ENCODE measurements at regions not wholly inside any gene's neighbourhood (a gene's known extent, or its start where the extent isn't known, plus 50 kb on each side); places are given as distances from the start of the nearest gene placed in this dataset.

DNA sequence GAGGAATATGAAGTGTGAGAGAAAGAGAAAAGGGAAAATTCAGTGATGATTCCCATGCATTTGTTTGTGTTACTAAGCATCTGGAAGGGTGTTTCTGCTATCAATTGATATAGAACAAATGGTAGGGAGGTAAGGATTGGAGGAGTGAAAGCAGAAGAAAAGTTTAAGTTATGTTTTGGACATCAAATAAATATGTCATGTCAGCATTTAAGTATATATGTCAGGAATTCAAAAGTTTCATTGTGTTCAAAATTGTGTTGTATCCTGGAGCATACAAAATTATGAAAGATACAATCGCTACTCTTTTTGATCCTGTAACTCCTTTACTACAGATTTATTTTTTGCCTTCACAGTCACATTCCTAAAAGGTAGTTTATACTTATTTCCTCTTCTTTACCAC is 885.8 kb downstream of the KCNA4 start:
- DNase-seq (no peak), ATAC-seq (replicated peaks in 1 of 4) (no peak)
- ChIA-PET CTCF (no interaction called here), POLR2A (no interaction called here)
- WGBS (ENCODE audit: insufficient coverage) = no CpG with 5 or more reads among the region's 1 CpG
- H3K9me3 ChIP-seq = no peaks in the 10 kb centered on the region
- Mint-ChIP-seq H3K27ac (no peak overlapping the region), H3K9me3 (peaks cover 8 to 21% (median 13%) of the 10 kb centered on the region in 3 donors), H3K4me1 (no peaks in the 10 kb centered on the region), H3K36me3 (no peaks in the 10 kb centered on the region), H3K27me3 (no peaks in the 10 kb centered on the region), H3K4me3 (no peak overlapping the region)
- no peaks in the 10 kb centered on the region for H3K4me1 ChIP-seq (ENCODE audit: control insufficient read depth in 1 of 2, extremely low read depth in 1 of 2, insufficient read depth in 2 of 2, low read length in 2 of 2)
- no peak overlapping the region for H3K27ac ChIP-seq (ENCODE audit: low read length)
- no peak overlapping the region for H3K4me3 ChIP-seq (ENCODE audit: control insufficient read depth in 1 of 2, extremely low read depth in 1 of 2, low read length in 1 of 2)
- H3K36me3 ChIP-seq (ENCODE audit: control insufficient read depth in 2 of 2, extremely low read depth in 1 of 2, insufficient read depth in 1 of 2, low read length in 1 of 2) = no peaks in the 10 kb centered on the region
- H3K27me3 ChIP-seq (replicated peaks in 1 of 2; ENCODE audit: control insufficient read depth in 2 of 2, extremely low read depth in 1 of 2, insufficient read depth in 2 of 2, low read length in 1 of 2) = no peaks in the 10 kb centered on the region

GRCh38 chr11:29129844-29130243 is 887.0 kb downstream of the KCNA4 start:
- ChIA-PET POLR2A (no interaction called here), CTCF (no interaction called here)
- no peaks in the 10 kb centered on the region for H3K27me3 ChIP-seq (replicated peaks in 1 of 2; ENCODE audit: control insufficient read depth in 2 of 2, extremely low read depth in 1 of 2, insufficient read depth in 2 of 2, low read length in 1 of 2)
- Mint-ChIP-seq H3K27ac (no peak overlapping the region), H3K36me3 (no peaks in the 10 kb centered on the region), H3K9me3 (peaks cover 11 to 24% (median 13%) of the 10 kb centered on the region in 3 donors), H3K27me3 (no peaks in the 10 kb centered on the region), H3K4me3 (no peak overlapping the region), H3K4me1 (no peaks in the 10 kb centered on the region)
- ATAC-seq (replicated peaks in 1 of 4) (no peak), DNase-seq (no peak)
- no peaks in the 10 kb centered on the region for H3K9me3 ChIP-seq
- H3K36me3 ChIP-seq (ENCODE audit: control insufficient read depth in 2 of 2, extremely low read depth in 1 of 2, insufficient read depth in 1 of 2, low read length in 1 of 2) = no peaks in the 10 kb centered on the region
- WGBS (ENCODE audit: insufficient coverage) = no CpG with 5 or more reads among the region's 1 CpG
- H3K4me1 ChIP-seq (ENCODE audit: control insufficient read depth in 1 of 2, extremely low read depth in 1 of 2, insufficient read depth in 2 of 2, low read length in 2 of 2) = no peaks in the 10 kb centered on the region
- H3K27ac ChIP-seq (ENCODE audit: low read length) = no peak overlapping the region
- H3K4me3 ChIP-seq (ENCODE audit: control insufficient read depth in 1 of 2, extremely low read depth in 1 of 2, low read length in 1 of 2) = no peak overlapping the region

DNA sequence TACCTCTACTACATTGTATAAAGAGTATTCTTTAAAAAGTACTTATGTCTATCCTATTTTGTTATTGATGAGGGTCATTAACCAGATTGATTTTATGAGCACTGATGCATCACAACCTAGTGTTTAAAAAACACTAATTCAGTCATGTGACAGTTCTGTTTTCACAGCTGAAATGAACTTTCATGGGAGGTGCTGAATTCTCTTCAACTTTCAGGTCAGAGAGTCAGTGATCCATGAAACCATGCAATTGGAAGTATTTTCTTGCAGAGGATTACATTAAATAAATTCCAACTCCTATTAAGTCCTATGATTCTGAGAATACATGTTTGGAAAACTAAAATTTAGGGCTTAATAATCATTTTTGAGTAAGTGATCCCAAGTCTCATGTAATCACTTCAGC is 889.4 kb downstream of the KCNA4 start:
- H3K4me1 Mint-ChIP-seq = no peaks in the 10 kb centered on the region
- H3K4me3 Mint-ChIP-seq = no peak overlapping the region
- H3K36me3 Mint-ChIP-seq = no peaks in the 10 kb centered on the region
- Histone ChIP-seq H3K4me1 (ENCODE audit: control insufficient read depth in 1 of 2, extremely low read depth in 1 of 2, insufficient read depth in 2 of 2, low read length in 2 of 2) (no peaks in the 10 kb centered on the region), H3K27ac (ENCODE audit: low read length) (no peak overlapping the region), H3K4me3 (ENCODE audit: control insufficient read depth in 1 of 2, extremely low read depth in 1 of 2, low read length in 1 of 2) (no peak overlapping the region), H3K36me3 (ENCODE audit: control insufficient read depth in 2 of 2, extremely low read depth in 1 of 2, insufficient read depth in 1 of 2, low read length in 1 of 2) (no peaks in the 10 kb centered on the region), H3K27me3 (replicated peaks in 1 of 2; ENCODE audit: control insufficient read depth in 2 of 2, extremely low read depth in 1 of 2, insufficient read depth in 2 of 2, low read length in 1 of 2) (no peaks in the 10 kb centered on the region), H3K9me3 (no peaks in the 10 kb centered on the region)
- peaks cover 16 to 28% (median 17%) of the 10 kb centered on the region in 3 donors for H3K9me3 Mint-ChIP-seq
- DNase-seq (no peak), ATAC-seq (replicated peaks in 1 of 4) (no peak)
- POLR2A ChIA-PET = no interaction called here
- H3K27ac Mint-ChIP-seq = no peak overlapping the region
- H3K27me3 Mint-ChIP-seq = no peaks in the 10 kb centered on the region
- CTCF ChIA-PET = no interaction called here

DNA sequence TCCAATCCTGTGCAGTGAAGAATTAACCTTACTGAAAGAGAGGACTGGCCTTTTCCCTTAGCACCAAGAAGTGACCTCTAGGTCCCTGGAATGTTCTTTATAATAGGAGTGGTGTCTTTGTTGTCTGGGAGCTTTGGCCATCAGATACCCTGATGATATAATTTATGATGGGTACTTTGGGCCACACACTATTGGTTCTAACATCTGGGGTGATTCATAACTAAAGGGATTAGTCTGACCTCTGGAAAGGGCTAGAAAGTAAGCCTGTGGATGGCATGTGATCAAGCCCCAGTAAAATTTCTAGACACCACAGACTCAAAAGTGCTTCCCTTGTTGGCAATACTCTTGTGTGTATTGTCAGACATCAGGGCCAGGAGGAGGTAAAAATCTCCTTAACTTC is 891.2 kb downstream of the KCNA4 start:
- no peaks in the 10 kb centered on the region for H3K36me3 ChIP-seq (ENCODE audit: control insufficient read depth in 2 of 2, extremely low read depth in 1 of 2, insufficient read depth in 1 of 2, low read length in 1 of 2)
- H3K4me3 ChIP-seq (ENCODE audit: control insufficient read depth in 1 of 2, extremely low read depth in 1 of 2, low read length in 1 of 2) = no peak overlapping the region
- Mint-ChIP-seq H3K9me3 (peaks cover 13 to 20% (median 16%) of the 10 kb centered on the region in 3 donors), H3K4me3 (no peak overlapping the region), H3K27me3 (no peaks in the 10 kb centered on the region), H3K4me1 (no peaks in the 10 kb centered on the region), H3K36me3 (no peaks in the 10 kb centered on the region), H3K27ac (no peak overlapping the region)
- ChIA-PET POLR2A (no interaction called here), CTCF (no interaction called here)
- no peaks in the 10 kb centered on the region for H3K9me3 ChIP-seq
- no peak overlapping the region for H3K27ac ChIP-seq (ENCODE audit: low read length)
- no peaks in the 10 kb centered on the region for H3K27me3 ChIP-seq (replicated peaks in 1 of 2; ENCODE audit: control insufficient read depth in 2 of 2, extremely low read depth in 1 of 2, insufficient read depth in 2 of 2, low read length in 1 of 2)
- DNase-seq = no peak
- ATAC-seq (replicated peaks in 1 of 4) = no peak
- H3K4me1 ChIP-seq (ENCODE audit: control insufficient read depth in 1 of 2, extremely low read depth in 1 of 2, insufficient read depth in 2 of 2, low read length in 2 of 2) = no peaks in the 10 kb centered on the region

GRCh38 chr11:29124470-29124869 is 892.4 kb downstream of the KCNA4 start:
- no peak overlapping the region for H3K27ac Mint-ChIP-seq
- H3K36me3 Mint-ChIP-seq = no peaks in the 10 kb centered on the region
- no peak for ATAC-seq (replicated peaks in 1 of 4)
- H3K4me1 ChIP-seq (ENCODE audit: control insufficient read depth in 1 of 2, extremely low read depth in 1 of 2, insufficient read depth in 2 of 2, low read length in 2 of 2) = no peaks in the 10 kb centered on the region
- H3K4me1 Mint-ChIP-seq = no peaks in the 10 kb centered on the region
- POLR2A ChIA-PET = no interaction called here
- no peak overlapping the region for H3K4me3 ChIP-seq (ENCODE audit: control insufficient read depth in 1 of 2, extremely low read depth in 1 of 2, low read length in 1 of 2)
- no peaks in the 10 kb centered on the region for H3K9me3 ChIP-seq
- no peaks in the 10 kb centered on the region for H3K27me3 ChIP-seq (replicated peaks in 1 of 2; ENCODE audit: control insufficient read depth in 2 of 2, extremely low read depth in 1 of 2, insufficient read depth in 2 of 2, low read length in 1 of 2)
- CTCF ChIA-PET = no interaction called here
- peaks cover 11 to 16% (median 11%) of the 10 kb centered on the region in 3 donors for H3K9me3 Mint-ChIP-seq
- DNase-seq = no peak
- no peaks in the 10 kb centered on the region for H3K36me3 ChIP-seq (ENCODE audit: control insufficient read depth in 2 of 2, extremely low read depth in 1 of 2, insufficient read depth in 1 of 2, low read length in 1 of 2)
- no peak overlapping the region for H3K27ac ChIP-seq (ENCODE audit: low read length)
- 81% methylated on average over 2 of the region's 8 CpGs for WGBS (ENCODE audit: insufficient coverage)
- no peak overlapping the region for H3K4me3 Mint-ChIP-seq
- no peaks in the 10 kb centered on the region for H3K27me3 Mint-ChIP-seq

- Mint-ChIP-seq H3K36me3 (no peaks in the 10 kb centered on the region), H3K9me3 (peaks cover 8 to 15% (median 13%) of the 10 kb centered on the region in 3 donors), H3K27me3 (no peaks in the 10 kb centered on the region), H3K4me1 (no peaks in the 10 kb centered on the region), H3K27ac (no peak overlapping the region), H3K4me3 (no peak overlapping the region)
- H3K9me3 ChIP-seq = no peaks in the 10 kb centered on the region
- no peaks in the 10 kb centered on the region for H3K36me3 ChIP-seq (ENCODE audit: control insufficient read depth in 2 of 2, extremely low read depth in 1 of 2, insufficient read depth in 1 of 2, low read length in 1 of 2)
- ATAC-seq (replicated peaks in 1 of 4) (no peak), DNase-seq (no peak)
- no peak overlapping the region for H3K4me3 ChIP-seq (ENCODE audit: control insufficient read depth in 1 of 2, extremely low read depth in 1 of 2, low read length in 1 of 2)
- H3K27ac ChIP-seq (ENCODE audit: low read length) = no peak overlapping the region
- CTCF ChIA-PET = no interaction called here
- H3K27me3 ChIP-seq (replicated peaks in 1 of 2; ENCODE audit: control insufficient read depth in 2 of 2, extremely low read depth in 1 of 2, insufficient read depth in 2 of 2, low read length in 1 of 2) = no peaks in the 10 kb centered on the region
- no peaks in the 10 kb centered on the region for H3K4me1 ChIP-seq (ENCODE audit: control insufficient read depth in 1 of 2, extremely low read depth in 1 of 2, insufficient read depth in 2 of 2, low read length in 2 of 2)
- WGBS (ENCODE audit: insufficient coverage) = 45% methylated on average over 8 of the region's 11 CpGs
- POLR2A ChIA-PET = no interaction called here
These were observed 896.9 kb downstream of the KCNA4 start for GRCh38 chr11:29119707-29120618.

GRCh38 chr11:29119116-29119515 is 897.7 kb downstream of the KCNA4 start:
- ChIA-PET CTCF (no interaction called here), POLR2A (no interaction called here)
- Mint-ChIP-seq H3K4me3 (no peak overlapping the region), H3K4me1 (no peaks in the 10 kb centered on the region), H3K27me3 (no peaks in the 10 kb centered on the region), H3K9me3 (peaks cover 8 to 11% (median 10%) of the 10 kb centered on the region in 3 donors), H3K36me3 (no peaks in the 10 kb centered on the region), H3K27ac (no peak overlapping the region)
- no peaks in the 10 kb centered on the region for H3K36me3 ChIP-seq (ENCODE audit: control insufficient read depth in 2 of 2, extremely low read depth in 1 of 2, insufficient read depth in 1 of 2, low read length in 1 of 2)
- ATAC-seq (replicated peaks in 1 of 4) (no peak), DNase-seq (no peak)
- H3K27me3 ChIP-seq (replicated peaks in 1 of 2; ENCODE audit: control insufficient read depth in 2 of 2, extremely low read depth in 1 of 2, insufficient read depth in 2 of 2, low read length in 1 of 2) = no peaks in the 10 kb centered on the region
- no peak overlapping the region for H3K4me3 ChIP-seq (ENCODE audit: control insufficient read depth in 1 of 2, extremely low read depth in 1 of 2, low read length in 1 of 2)
- no peaks in the 10 kb centered on the region for H3K4me1 ChIP-seq (ENCODE audit: control insufficient read depth in 1 of 2, extremely low read depth in 1 of 2, insufficient read depth in 2 of 2, low read length in 2 of 2)
- no peak overlapping the region for H3K27ac ChIP-seq (ENCODE audit: low read length)
- no peaks in the 10 kb centered on the region for H3K9me3 ChIP-seq
- WGBS (ENCODE audit: insufficient coverage) = no CpG with 5 or more reads among the region's 1 CpG
